Smooth muscle cell (in vitro differentiated cells): ENCODE measurements at regions not wholly inside any gene's neighbourhood (a gene's known extent, or its start where the extent isn't known, plus 50 kb on each side); places are given as distances from the start of the nearest gene placed in this dataset.

Source experiments
- DNase-seq: peaks from one replicate; lab custom pipeline; 2025; ENCODE audit not compliant: unreplicated experiment; lab: John Stamatoyannopoulos, UW
- H2AFZ ChIP-seq: fragments of 200-600 bp; sonication (generic); 2 replicates; pipeline ENCODE4 v1.6.0; 2016; ENCODE audit warnings: antibody characterized with exemption, low read depth, mild to moderate bottlenecking
- H3F3A ChIP-seq: fragments of 200-600 bp; sonication (generic); 2 replicates; pipeline ENCODE4 v1.6.0; 2017; ENCODE audit warnings: antibody characterized with exemption, low read depth
- H3K27ac ChIP-seq: fragments of 200-600 bp; sonication (generic); 2 replicates; pipeline ENCODE4 v1.5.1; 2016; ENCODE audit warnings: low read depth, mild to moderate bottlenecking
- H3K27me3 ChIP-seq: fragments of 200-600 bp; sonication (generic); 2 replicates; pipeline ENCODE4 v1.6.1; 2016; ENCODE audit warnings: low read depth, mild to moderate bottlenecking
- H3K36me3 ChIP-seq: fragments of 200-600 bp; sonication (generic); 2 replicates; pipeline ENCODE4 v1.5.1; 2016; ENCODE audit warnings: low read depth
- H3K4me1 ChIP-seq: fragments of 200-600 bp; sonication (generic); 2 replicates; pipeline ENCODE4 v1.5.1; 2016; ENCODE audit warnings: low read depth
- H3K4me2 ChIP-seq: fragments of 200-600 bp; sonication (generic); 2 replicates; pipeline ENCODE4 v1.6.0; 2016; ENCODE audit warnings: mild to moderate bottlenecking
- H3K4me3 ChIP-seq: fragments of 200-600 bp; sonication (generic); 2 replicates; pipeline ENCODE4 v1.5.1; 2016; ENCODE audit warnings: mild to moderate bottlenecking
- H3K79me2 ChIP-seq: fragments of 200-600 bp; sonication (generic); 2 replicates; pipeline ENCODE4 v1.6.0; 2016; ENCODE audit warnings: low read depth, mild to moderate bottlenecking
- H3K9ac ChIP-seq: fragments of 200-600 bp; sonication (generic); 2 replicates; pipeline ENCODE4 v1.6.0; 2016; ENCODE audit warnings: low read depth
- H3K9me3 ChIP-seq: fragments of 200-600 bp; sonication (generic); replicated peaks from 2 replicates; pipeline ENCODE4 v1.5.1; 2016; ENCODE audit warnings: low read depth
- H4K20me1 ChIP-seq: fragments of 200-600 bp; sonication (generic); 2 replicates; pipeline ENCODE4 v1.6.0; 2016; ENCODE audit warnings: low read depth
- CTCF ChIP-seq: fragments of 200-600 bp; sonication (generic); IDR thresholded peaks from 2 replicates; pipeline ENCODE4 v1.5.1; 2017; ENCODE audit warnings: borderline replicate concordance, mild to moderate bottlenecking, antibody characterized with exemption; ENCODE audit not compliant: insufficient read depth, poor library complexity, severe bottlenecking
- WGBS: methylation state at CpG from one replicate; pipeline ENCODE4 v1.1.7; 2016; ENCODE audit warnings: low lambda C conversion rate; 5-methylcytosine and 5-hydroxymethylcytosine counted together

GRCh38 chr10:33927347-33927746, 592.9 kb upstream of the NRP1 start:
- Histone ChIP-seq H3K36me3 (no peaks in the 10 kb centered on the region), H3K9me3 (no peaks in the 10 kb centered on the region), H3K27ac (no peak overlapping the region), H3K9ac (no peak overlapping the region), H4K20me1 (no peaks in the 10 kb centered on the region), H3K79me2 (no peaks in the 10 kb centered on the region), H3K4me1 (no peaks in the 10 kb centered on the region), H3K4me3 (no peak overlapping the region), H3K4me2 (no peak overlapping the region), H3F3A (no peaks in the 10 kb centered on the region), H2AFZ (no peak overlapping the region), H3K27me3 (no peaks in the 10 kb centered on the region)
- no peak for DNase-seq
- 57% methylated on average over 7 of the region's 7 CpGs for WGBS
- no peak for TF ChIP-seq CTCF

GRCh38 chr10:33921970-33922605, 587.6 kb upstream of the NRP1 start:
- Histone ChIP-seq H3K4me2 (no peak overlapping the region), H3K27me3 (no peaks in the 10 kb centered on the region), H3K9ac (no peak overlapping the region), H2AFZ (no peak overlapping the region), H3F3A (no peaks in the 10 kb centered on the region), H3K36me3 (no peaks in the 10 kb centered on the region), H3K9me3 (no peaks in the 10 kb centered on the region), H3K79me2 (no peaks in the 10 kb centered on the region), H3K4me3 (no peak overlapping the region), H3K4me1 (no peaks in the 10 kb centered on the region), H3K27ac (no peak overlapping the region), H4K20me1 (no peaks in the 10 kb centered on the region)
- DNase-seq, result no peak
- 71% methylated on average over 5 of the region's 5 CpGs for WGBS
- TF ChIP-seq CTCF, result no peak

GRCh38 chr10:33920351-33920750, 585.9 kb upstream of the NRP1 start:
- no peak for TF ChIP-seq CTCF
- no peaks in the 10 kb centered on the region for H3F3A ChIP-seq
- no peak overlapping the region for H3K9ac ChIP-seq
- no peak overlapping the region for H3K4me3 ChIP-seq
- H3K4me2 ChIP-seq, result no peak overlapping the region
- 95% methylated on average over 1 of the region's 1 CpG for WGBS
- no peaks in the 10 kb centered on the region for H3K27me3 ChIP-seq
- no peak for DNase-seq
- H2AFZ ChIP-seq, result no peak overlapping the region
- H3K4me1 ChIP-seq, result no peaks in the 10 kb centered on the region
- no peaks in the 10 kb centered on the region for H3K79me2 ChIP-seq
- H3K27ac ChIP-seq, result no peak overlapping the region
- no peaks in the 10 kb centered on the region for H3K36me3 ChIP-seq
- no peaks in the 10 kb centered on the region for H3K9me3 ChIP-seq
- H4K20me1 ChIP-seq, result no peaks in the 10 kb centered on the region

GRCh38 chr10:33919244-33919643, 584.8 kb upstream of the NRP1 start:
- DNase-seq, result no peak
- Histone ChIP-seq H3K36me3 (no peaks in the 10 kb centered on the region), H3K4me3 (no peak overlapping the region), H3K4me2 (no peak overlapping the region), H3K4me1 (no peaks in the 10 kb centered on the region), H4K20me1 (no peaks in the 10 kb centered on the region), H3K27me3 (no peaks in the 10 kb centered on the region), H3K79me2 (no peaks in the 10 kb centered on the region), H2AFZ (no peak overlapping the region), H3K9ac (no peak overlapping the region), H3K27ac (no peak overlapping the region), H3F3A (no peaks in the 10 kb centered on the region), H3K9me3 (no peaks in the 10 kb centered on the region)
- 95% methylated on average over 1 of the region's 1 CpG for WGBS
- TF ChIP-seq CTCF, result no peak
